Neural progenitor cell (in vitro differentiated cells): ENCODE measurements at regions not wholly inside any gene's neighbourhood (a gene's known extent, or its start where the extent isn't known, plus 50 kb on each side); places are given as distances from the start of the nearest gene placed in this dataset.

Experiments
- DNase-seq: peaks from one replicate; pipeline ENCODE4 v3.0.0-alpha.2; 2016; ENCODE audit warnings: low spot score
- H2AFZ ChIP-seq: fragments of 200-600 bp; sonication (generic); replicated peaks from 2 replicates; pipeline ENCODE4 v1.6.1; 2016; ENCODE audit warnings: antibody characterized with exemption
- H3F3A ChIP-seq: fragments of 200-600 bp; sonication (generic); 2 replicates; pipeline ENCODE4 v1.6.1; 2016; ENCODE audit warnings: antibody characterized with exemption, low read depth
- H3K27ac ChIP-seq: fragments of 200-600 bp; sonication (generic); 2 replicates; pipeline ENCODE4 v1.5.1; 2016; ENCODE audit warnings: mild to moderate bottlenecking
- H3K27me3 ChIP-seq: fragments of 200-600 bp; sonication (generic); 2 replicates; pipeline ENCODE4 v1.6.1; 2016; ENCODE audit warnings: mild to moderate bottlenecking, moderate library complexity
- H3K36me3 ChIP-seq: fragments of 200-600 bp; sonication (generic); 2 replicates; pipeline ENCODE4 v1.5.1; 2016
- H3K4me1 ChIP-seq: fragments of 200-600 bp; sonication (generic); 2 replicates; pipeline ENCODE4 v1.6.1; 2016; ENCODE audit warnings: mixed run types
- H3K4me2 ChIP-seq: fragments of 200-600 bp; sonication (generic); 2 replicates; pipeline ENCODE4 v1.6.1; 2016
- H3K4me3 ChIP-seq: fragments of 200-600 bp; sonication (generic); 2 replicates; pipeline ENCODE4 v1.5.1; 2016
- H3K79me2 ChIP-seq: fragments of 200-600 bp; sonication (generic); 2 replicates; pipeline ENCODE4 v1.6.1; 2016; ENCODE audit warnings: low read depth
- H3K9ac ChIP-seq: fragments of 200-600 bp; sonication (generic); 2 replicates; pipeline ENCODE4 v1.6.1; 2016
- H3K9me3 ChIP-seq: fragments of 200-600 bp; sonication (generic); 2 replicates; pipeline ENCODE4 v1.5.1; 2016; ENCODE audit warnings: low read depth
- H4K20me1 ChIP-seq: fragments of 200-600 bp; sonication (generic); 2 replicates; pipeline ENCODE4 v1.6.1; 2016; ENCODE audit warnings: low read depth
- H3K27ac Mint-ChIP-seq: 3 replicates; pipeline ENCODE4 v1.8.0; 2021; ENCODE audit warnings: mixed read lengths
- H3K27me3 Mint-ChIP-seq: 2 replicates; pipeline ENCODE4 v1.8.0; 2022; ENCODE audit warnings: low read depth, mild to moderate bottlenecking, inconsistent platforms, moderate library complexity, mixed read lengths; ENCODE audit not compliant: insufficient read depth
- H3K36me3 Mint-ChIP-seq: 3 replicates; pipeline ENCODE4 v1.8.0; 2021; ENCODE audit warnings: mixed read lengths
- H3K4me1 Mint-ChIP-seq: 3 replicates; pipeline ENCODE4 v1.8.0; 2021; ENCODE audit warnings: mixed read lengths
- H3K4me3 Mint-ChIP-seq: 3 replicates; pipeline ENCODE4 v1.8.0; 2021; ENCODE audit warnings: mild to moderate bottlenecking, moderate library complexity, mixed read lengths
- H3K9me3 Mint-ChIP-seq: 3 replicates; pipeline ENCODE4 v1.8.0; 2020; ENCODE audit warnings: mixed read lengths
- EZH2 ChIP-seq: fragments of 200-600 bp; sonication (generic); IDR thresholded peaks from 2 replicates; pipeline ENCODE4 v1.6.1; 2017; ENCODE audit warnings: antibody characterized with exemption, mild to moderate bottlenecking, moderate library complexity
- EZH2phosphoT487 ChIP-seq: fragments of 200-600 bp; sonication (generic); IDR thresholded peaks from 2 replicates; pipeline ENCODE4 v1.6.1; 2017; ENCODE audit warnings: antibody characterized with exemption
- TF ChIP-seq, protein P1 (sequence below): fragments of 200-600 bp; sonication (generic); IDR thresholded peaks from 2 replicates; pipeline ENCODE4 v1.5.1; 2017; ENCODE audit warnings: antibody characterized with exemption, mild to moderate bottlenecking

DNA sequence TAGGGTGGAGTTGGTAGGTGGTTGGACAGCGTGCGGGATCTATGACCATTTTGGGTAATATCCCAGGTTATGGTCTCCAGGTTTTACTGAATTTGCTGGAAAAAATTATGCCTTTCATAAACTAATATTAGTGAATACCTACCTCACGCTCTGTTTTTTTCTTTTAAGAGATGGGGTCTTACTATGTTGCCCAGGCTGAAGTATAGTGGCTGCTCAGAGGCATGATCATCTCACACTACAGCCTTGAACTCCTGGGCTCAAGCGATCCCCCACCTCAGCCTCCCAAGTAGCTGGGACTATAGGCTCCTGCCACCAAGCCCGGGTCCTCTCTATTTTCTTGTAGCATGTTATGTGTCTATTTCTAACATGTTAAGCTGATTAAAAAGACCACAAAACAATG, 100.2 kb downstream of the RHOU start:
- Histone ChIP-seq H3F3A (peaks cover 3% of the 10 kb centered on the region), H3K4me2 (no peak overlapping the region), H3K27ac (no peak overlapping the region), H3K27me3 (no peaks in the 10 kb centered on the region), H3K79me2 (no peaks in the 10 kb centered on the region), H2AFZ (no peak overlapping the region), H3K9me3 (no peaks in the 10 kb centered on the region), H4K20me1 (no peaks in the 10 kb centered on the region), H3K36me3 (no peaks in the 10 kb centered on the region), H3K4me1 (no peaks in the 10 kb centered on the region), H3K9ac (no peak overlapping the region), H3K4me3 (no peak overlapping the region)
- TF ChIP-seq, protein P1, sequence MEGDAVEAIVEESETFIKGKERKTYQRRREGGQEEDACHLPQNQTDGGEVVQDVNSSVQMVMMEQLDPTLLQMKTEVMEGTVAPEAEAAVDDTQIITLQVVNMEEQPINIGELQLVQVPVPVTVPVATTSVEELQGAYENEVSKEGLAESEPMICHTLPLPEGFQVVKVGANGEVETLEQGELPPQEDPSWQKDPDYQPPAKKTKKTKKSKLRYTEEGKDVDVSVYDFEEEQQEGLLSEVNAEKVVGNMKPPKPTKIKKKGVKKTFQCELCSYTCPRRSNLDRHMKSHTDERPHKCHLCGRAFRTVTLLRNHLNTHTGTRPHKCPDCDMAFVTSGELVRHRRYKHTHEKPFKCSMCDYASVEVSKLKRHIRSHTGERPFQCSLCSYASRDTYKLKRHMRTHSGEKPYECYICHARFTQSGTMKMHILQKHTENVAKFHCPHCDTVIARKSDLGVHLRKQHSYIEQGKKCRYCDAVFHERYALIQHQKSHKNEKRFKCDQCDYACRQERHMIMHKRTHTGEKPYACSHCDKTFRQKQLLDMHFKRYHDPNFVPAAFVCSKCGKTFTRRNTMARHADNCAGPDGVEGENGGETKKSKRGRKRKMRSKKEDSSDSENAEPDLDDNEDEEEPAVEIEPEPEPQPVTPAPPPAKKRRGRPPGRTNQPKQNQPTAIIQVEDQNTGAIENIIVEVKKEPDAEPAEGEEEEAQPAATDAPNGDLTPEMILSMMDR, result no peak
- TF ChIP-seq EZH2 (no peak), EZH2phosphoT487 (no peak)
- Mint-ChIP-seq H3K9me3 (no peaks in the 10 kb centered on the region), H3K4me3 (no peak overlapping the region), H3K36me3 (no peaks in the 10 kb centered on the region), H3K27me3 (peaks cover 11% of the 10 kb centered on the region), H3K4me1 (peaks cover 46% of the 10 kb centered on the region), H3K27ac (no peak overlapping the region)
- DNase-seq, result no peak

DNA sequence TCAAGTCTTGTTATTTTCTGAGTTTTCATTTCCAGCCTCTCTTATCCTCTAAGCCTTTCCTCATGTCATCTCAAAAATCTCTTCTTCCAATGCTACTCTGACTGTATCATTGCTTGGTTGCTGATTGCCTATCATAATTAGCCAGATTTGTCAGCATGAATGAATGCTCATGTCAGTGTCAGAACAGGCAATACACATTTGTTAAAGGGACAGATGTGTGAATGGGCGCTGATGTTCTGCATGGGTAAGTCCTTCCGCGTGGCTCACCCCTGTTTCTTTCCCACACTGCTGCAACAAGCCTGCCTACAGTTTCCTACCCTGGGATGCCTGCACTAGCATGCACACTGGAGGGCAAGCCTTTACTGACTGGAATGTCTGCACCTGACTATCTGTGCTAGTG, 100.6 kb downstream of the RHOU start:
- TF ChIP-seq, protein P1, result no peak
- no peak for TF ChIP-seq EZH2phosphoT487
- Histone ChIP-seq H3F3A (peaks cover 3% of the 10 kb centered on the region), H3K27me3 (no peaks in the 10 kb centered on the region), H3K79me2 (no peaks in the 10 kb centered on the region), H3K9me3 (no peaks in the 10 kb centered on the region), H2AFZ (no peak overlapping the region), H3K36me3 (no peaks in the 10 kb centered on the region), H3K27ac (no peak overlapping the region), H4K20me1 (no peaks in the 10 kb centered on the region), H3K9ac (no peak overlapping the region), H3K4me2 (no peak overlapping the region), H3K4me1 (no peaks in the 10 kb centered on the region), H3K4me3 (no peak overlapping the region)
- Mint-ChIP-seq H3K4me3 (no peak overlapping the region), H3K36me3 (no peaks in the 10 kb centered on the region), H3K9me3 (no peaks in the 10 kb centered on the region), H3K4me1 (peaks cover 46% of the 10 kb centered on the region), H3K27ac (no peak overlapping the region), H3K27me3 (peaks cover 11% of the 10 kb centered on the region)
- DNase-seq, result no peak

DNA sequence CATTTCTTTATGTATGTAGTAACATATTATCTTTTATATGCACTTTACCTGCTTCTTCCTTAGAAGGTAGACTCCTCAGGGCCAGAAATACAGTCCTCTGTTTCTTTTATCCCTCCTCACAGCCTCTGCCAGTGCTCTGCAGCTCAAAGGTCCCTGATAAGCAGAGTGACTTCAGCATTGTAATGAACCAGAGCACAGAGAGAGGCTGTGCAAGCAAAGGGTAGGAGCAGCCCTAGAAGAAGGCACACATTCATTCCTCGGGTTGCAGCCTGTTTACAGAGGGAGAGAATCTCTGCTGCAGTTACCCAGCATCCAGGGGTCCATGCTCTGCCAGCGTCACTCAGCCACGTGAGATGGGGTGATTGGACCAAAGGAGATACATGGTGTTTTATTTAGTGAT, 101.1 kb downstream of the RHOU start:
- Histone ChIP-seq H2AFZ (no peak overlapping the region), H3K4me2 (no peak overlapping the region), H3K27ac (no peak overlapping the region), H3K9ac (no peak overlapping the region), H3K27me3 (no peaks in the 10 kb centered on the region), H3K4me1 (no peaks in the 10 kb centered on the region), H3K36me3 (no peaks in the 10 kb centered on the region), H4K20me1 (no peaks in the 10 kb centered on the region), H3F3A (peaks cover 3% of the 10 kb centered on the region), H3K9me3 (no peaks in the 10 kb centered on the region), H3K79me2 (no peaks in the 10 kb centered on the region), H3K4me3 (no peak overlapping the region)
- Mint-ChIP-seq H3K27me3 (peaks cover 11% of the 10 kb centered on the region), H3K4me3 (no peak overlapping the region), H3K36me3 (no peaks in the 10 kb centered on the region), H3K9me3 (no peaks in the 10 kb centered on the region), H3K4me1 (peaks cover 42% of the 10 kb centered on the region), H3K27ac (no peak overlapping the region)
- DNase-seq, result no peak
- TF ChIP-seq EZH2 (no peak), EZH2phosphoT487 (no peak)
- TF ChIP-seq, protein P1, result no peak

- Histone ChIP-seq H3K27ac (no peak overlapping the region), H3K4me3 (no peak overlapping the region), H3K79me2 (no peaks in the 10 kb centered on the region), H3K4me2 (no peak overlapping the region), H3K27me3 (no peaks in the 10 kb centered on the region), H3K36me3 (no peaks in the 10 kb centered on the region), H4K20me1 (no peaks in the 10 kb centered on the region), H3K9me3 (no peaks in the 10 kb centered on the region), H3K9ac (no peak overlapping the region), H3K4me1 (no peaks in the 10 kb centered on the region), H3F3A (peaks cover 3% of the 10 kb centered on the region), H2AFZ (no peak overlapping the region)
- Mint-ChIP-seq H3K4me3 (no peak overlapping the region), H3K36me3 (no peaks in the 10 kb centered on the region), H3K27me3 (peaks cover 11% of the 10 kb centered on the region), H3K4me1 (peaks cover 47% of the 10 kb centered on the region), H3K27ac (peak overlapping the region; percentile 16), H3K9me3 (peaks cover 5% of the 10 kb centered on the region)
- no peak for DNase-seq
- TF ChIP-seq EZH2, result no peak
- TF ChIP-seq, protein P1, result no peak
- no peak for TF ChIP-seq EZH2phosphoT487
These were observed 101.8 kb downstream of the RHOU start for GRCh38 chr1:228837032-228837431.
